Natural killer cell (primary cell): ENCODE measurements at regions not wholly inside any gene's neighbourhood (a gene's known extent, or its start where the extent isn't known, plus 50 kb on each side); places are given as distances from the start of the nearest gene placed in this dataset.

Experiments
- ATAC-seq, 3 donors: fragments of 150-1000 bp in 2 of 3; fragments of 200-7000 bp in 1 of 3; cut with Tn5 transposase; 1 replicate in 1 of 3; 2 replicates in 2 of 3; pipeline ENCODE4 v1.10.0; 2021; ENCODE audit warnings: mild to moderate bottlenecking in 2 of 3, moderate library complexity in 2 of 3
- DNase-seq, 2 donors: peaks; one replicate each; pipeline versions ENCODE4 v3.0.0 to v3.0.0-alpha.2; 2013 to 2021; ENCODE audit warnings: mixed read lengths in 1 of 2
- H3K27ac ChIP-seq: one replicate; pipeline ENCODE4 v1.5.1; 2013; ENCODE audit warnings: mild to moderate bottlenecking, low read length
- H3K27me3 ChIP-seq: one replicate; pipeline ENCODE4 v1.6.1; 2013; ENCODE audit warnings: low read length; ENCODE audit not compliant: control insufficient read depth, insufficient read depth
- H3K36me3 ChIP-seq: one replicate; pipeline ENCODE4 v1.6.1; 2013; ENCODE audit warnings: low read length; ENCODE audit not compliant: control insufficient read depth, insufficient read depth
- H3K4me1 ChIP-seq: one replicate; pipeline ENCODE4 v1.6.1; 2013; ENCODE audit warnings: low read length; ENCODE audit not compliant: control insufficient read depth, insufficient read depth
- H3K4me3 ChIP-seq: one replicate; pipeline ENCODE4 v1.5.1; 2013; ENCODE audit warnings: low read length
- H3K9me3 ChIP-seq: one replicate; pipeline ENCODE4 v1.6.1; 2013; ENCODE audit warnings: low read length; ENCODE audit not compliant: control insufficient read depth, insufficient read depth
- H3K27ac Mint-ChIP-seq, 2 donors: one replicate each; pipeline ENCODE4 v1.8.0; 2022; ENCODE audit warnings: mild to moderate bottlenecking in 2 of 2, mixed read lengths in 2 of 2, moderate library complexity in 1 of 2
- H3K27me3 Mint-ChIP-seq, 2 donors: one replicate each; pipeline ENCODE4 v1.8.0; 2022; ENCODE audit warnings: low read depth in 2 of 2, mixed read lengths in 2 of 2
- H3K36me3 Mint-ChIP-seq: one replicate; pipeline ENCODE4 v1.8.0; 2022; ENCODE audit warnings: mixed read lengths
- H3K4me1 Mint-ChIP-seq, 2 donors: one replicate each; pipeline ENCODE4 v1.8.0; 2022; ENCODE audit warnings: mixed read lengths in 2 of 2
- H3K4me3 Mint-ChIP-seq: one replicate; pipeline ENCODE4 v1.8.0; 2022; ENCODE audit warnings: mild to moderate bottlenecking, moderate library complexity, mixed read lengths
- H3K9me3 Mint-ChIP-seq, 2 donors: one replicate each; pipeline ENCODE4 v1.8.0; 2022; ENCODE audit warnings: mixed read lengths in 2 of 2
- WGBS: methylation state at CpG from one replicate; pipeline ENCODE4 v1.1.7; 2013; ENCODE audit warnings: missing lambda C conversion rate; ENCODE audit not compliant: insufficient coverage; 5-methylcytosine and 5-hydroxymethylcytosine counted together
- intact Hi-C: fragments of 100-400 bp; cut with micrococcal nuclease; formaldehyde crosslinking; loops from one replicate; pipeline ENCODE4 v1.14.2; 2022
- TF ChIP-seq, protein P1 (sequence below): fragments of 200-600 bp; IDR thresholded peaks from one replicate; pipeline ENCODE4 v1.8.0; 2022; ENCODE audit warnings: antibody characterized with exemption

DNA sequence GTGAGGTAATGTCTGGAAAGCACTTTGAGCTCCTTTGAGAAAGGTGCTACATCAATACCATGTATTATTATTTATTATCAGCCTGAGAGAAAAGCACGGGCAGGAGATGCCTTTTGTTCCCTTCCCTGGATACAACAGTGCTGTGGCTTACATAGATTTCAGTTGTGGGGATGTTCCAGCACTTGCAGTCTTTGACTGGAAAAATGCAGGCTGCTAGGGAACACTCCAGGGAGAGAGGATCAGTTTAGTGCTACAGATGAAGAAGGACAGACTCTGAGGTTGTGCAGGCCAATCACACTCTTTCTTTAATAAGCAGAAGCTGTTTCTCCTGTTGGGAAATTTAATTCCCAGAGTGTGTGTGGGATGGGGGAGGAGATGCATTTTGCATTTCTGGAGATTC, 94.5 kb upstream of the OBI1 start:
- H3K4me1 Mint-ChIP-seq, result no peaks in the 10 kb centered on the region
- Histone ChIP-seq H3K4me3 (no peak overlapping the region), H3K9me3 (no peaks in the 10 kb centered on the region), H3K27me3 (no peaks in the 10 kb centered on the region), H3K36me3 (no peaks in the 10 kb centered on the region), H3K4me1 (no peaks in the 10 kb centered on the region), H3K27ac (no peak overlapping the region)
- H3K27me3 Mint-ChIP-seq, result peaks cover 0 to 6% of the 10 kb centered on the region in 2 donors
- ATAC-seq (no peak), DNase-seq (no peak)
- 67% methylated on average over 1 of the region's 1 CpG for WGBS
- no peaks in the 10 kb centered on the region for H3K36me3 Mint-ChIP-seq
- no peak overlapping the region for H3K27ac Mint-ChIP-seq
- H3K4me3 Mint-ChIP-seq, result no peak overlapping the region
- intact Hi-C loops, result no loop called here
- TF ChIP-seq, protein P1, sequence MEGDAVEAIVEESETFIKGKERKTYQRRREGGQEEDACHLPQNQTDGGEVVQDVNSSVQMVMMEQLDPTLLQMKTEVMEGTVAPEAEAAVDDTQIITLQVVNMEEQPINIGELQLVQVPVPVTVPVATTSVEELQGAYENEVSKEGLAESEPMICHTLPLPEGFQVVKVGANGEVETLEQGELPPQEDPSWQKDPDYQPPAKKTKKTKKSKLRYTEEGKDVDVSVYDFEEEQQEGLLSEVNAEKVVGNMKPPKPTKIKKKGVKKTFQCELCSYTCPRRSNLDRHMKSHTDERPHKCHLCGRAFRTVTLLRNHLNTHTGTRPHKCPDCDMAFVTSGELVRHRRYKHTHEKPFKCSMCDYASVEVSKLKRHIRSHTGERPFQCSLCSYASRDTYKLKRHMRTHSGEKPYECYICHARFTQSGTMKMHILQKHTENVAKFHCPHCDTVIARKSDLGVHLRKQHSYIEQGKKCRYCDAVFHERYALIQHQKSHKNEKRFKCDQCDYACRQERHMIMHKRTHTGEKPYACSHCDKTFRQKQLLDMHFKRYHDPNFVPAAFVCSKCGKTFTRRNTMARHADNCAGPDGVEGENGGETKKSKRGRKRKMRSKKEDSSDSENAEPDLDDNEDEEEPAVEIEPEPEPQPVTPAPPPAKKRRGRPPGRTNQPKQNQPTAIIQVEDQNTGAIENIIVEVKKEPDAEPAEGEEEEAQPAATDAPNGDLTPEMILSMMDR, result no peak
- H3K9me3 Mint-ChIP-seq, result peaks cover 0 to 4% of the 10 kb centered on the region in 2 donors

- Histone ChIP-seq H3K27ac (no peak overlapping the region), H3K36me3 (no peaks in the 10 kb centered on the region), H3K27me3 (no peaks in the 10 kb centered on the region), H3K4me1 (no peaks in the 10 kb centered on the region), H3K4me3 (no peak overlapping the region), H3K9me3 (no peaks in the 10 kb centered on the region)
- Mint-ChIP-seq H3K4me1 (no peaks in the 10 kb centered on the region), H3K27me3 (no peaks in the 10 kb centered on the region), H3K4me3 (no peak overlapping the region), H3K36me3 (no peaks in the 10 kb centered on the region), H3K9me3 (peaks cover 0 to 5% of the 10 kb centered on the region in 2 donors), H3K27ac (no peak overlapping the region)
- TF ChIP-seq, protein P1, result no peak
- intact Hi-C loops, result no loop called here
- ATAC-seq (no peak), DNase-seq (no peak)
- WGBS, result 80% methylated on average over 1 of the region's 2 CpGs
These were observed 91.8 kb upstream of the OBI1 start for GRCh38 chr13:78750735-78751134.

GRCh38 chr13:78743973-78744372, 85.0 kb upstream of the OBI1 start:
- Mint-ChIP-seq H3K9me3 (peaks cover 0 to 5% of the 10 kb centered on the region in 2 donors), H3K4me1 (no peaks in the 10 kb centered on the region)

DNA sequence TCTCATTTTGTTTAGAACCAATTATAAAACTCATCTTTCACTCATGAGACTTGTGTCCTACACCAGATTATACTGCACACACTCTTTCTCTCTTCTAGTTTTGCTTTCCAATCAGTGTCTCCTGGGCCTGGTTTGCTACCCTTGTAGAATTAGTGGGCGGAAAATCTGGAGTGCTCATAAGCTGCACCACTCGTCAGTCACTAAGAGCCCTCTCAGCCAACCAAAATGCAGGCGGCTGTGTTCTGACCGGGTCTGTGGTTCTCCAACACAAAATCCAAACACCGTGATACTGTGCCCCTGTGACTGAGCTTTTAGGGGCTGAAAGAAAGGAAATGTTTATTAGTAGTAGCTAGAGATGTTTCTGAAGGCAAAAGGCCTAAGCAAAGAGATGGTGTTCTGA, 83.7 kb upstream of the OBI1 start:
- H3K27ac Mint-ChIP-seq, result no peak overlapping the region
- DNase-seq (no peak), ATAC-seq (no peak)
- peaks cover 0 to 2% of the 10 kb centered on the region in 2 donors for H3K27me3 Mint-ChIP-seq
- WGBS, result 89% methylated on average over 5 of the region's 5 CpGs
- H3K4me1 Mint-ChIP-seq, result no peaks in the 10 kb centered on the region
- intact Hi-C loops, result no loop called here
- Histone ChIP-seq H3K4me1 (no peaks in the 10 kb centered on the region), H3K4me3 (no peak overlapping the region), H3K27me3 (no peaks in the 10 kb centered on the region), H3K9me3 (no peaks in the 10 kb centered on the region), H3K36me3 (no peaks in the 10 kb centered on the region), H3K27ac (no peak overlapping the region)
- no peak overlapping the region for H3K4me3 Mint-ChIP-seq
- peaks cover 0 to 5% of the 10 kb centered on the region in 2 donors for H3K9me3 Mint-ChIP-seq
- TF ChIP-seq, protein P1, result no peak
- no peaks in the 10 kb centered on the region for H3K36me3 Mint-ChIP-seq

More at GRCh38 chr13:78743973-78744372, 85.0 kb upstream of the OBI1 start:
- Histone ChIP-seq H3K4me1 (no peaks in the 10 kb centered on the region), H3K9me3 (no peaks in the 10 kb centered on the region), H3K27me3 (no peaks in the 10 kb centered on the region), H3K36me3 (no peaks in the 10 kb centered on the region), H3K27ac (no peak overlapping the region), H3K4me3 (no peak overlapping the region)
- 86% methylated on average over 2 of the region's 3 CpGs for WGBS
- ATAC-seq, result no peak
- DNase-seq, result no peak
- Mint-ChIP-seq H3K27me3 (no peaks in the 10 kb centered on the region), H3K27ac (no peak overlapping the region), H3K36me3 (no peaks in the 10 kb centered on the region), H3K4me3 (no peak overlapping the region)
- TF ChIP-seq, protein P1, result no peak
- intact Hi-C loops, result no loop called here
